HepG2 (cell line): ENCODE measurements at regions not wholly inside any gene's neighbourhood (a gene's known extent, or its start where the extent isn't known, plus 50 kb on each side); places are given as distances from the start of the nearest gene placed in this dataset.

Experiments
- ATAC-seq: fragments of 200-7000 bp; cut with Tn5 transposase; 3 replicates; pipeline ENCODE4 v1.9.1; 2020; ENCODE audit warnings: mild to moderate bottlenecking, moderate library complexity
- BruUV-seq: library from RNA; stranded (reverse); fragments of 400-500 nt; replicated peaks from 2 replicates; lab custom pipeline; 2021; lab: Mats Ljungman, UMichigan
- CTCF ChIA-PET: fragments of 300-600 bp; formaldehyde crosslinking; extraction: SDS; loops from one replicate; lab custom pipeline; 2021; ENCODE audit warnings: low total read pairs, inconsistent platforms, low intra/inter-chr PET ratio; lab: Yijun Ruan, JAX
- POLR2A ChIA-PET: fragments of 350-600 bp; sonication (Branson Sonifier 250); formaldehyde crosslinking; loops from one replicate; lab custom pipeline; 2020; ENCODE audit warnings: antibody characterized with exemption, inconsistent platforms; lab: Yijun Ruan, JAX
- DNase-seq: peaks from one replicate; pipeline ENCODE4 v3.0.0-alpha.2; 2015; ENCODE audit warnings: low spot score
- FAIRE-seq: peaks from 3 replicates; lab custom pipeline; 2011; peaks lifted over from hg19 to GRCh38; lab: Jason Lieb, UNC
- H2AFZ ChIP-seq: one replicate; pipeline ENCODE4 v1.6.1; 2011; ENCODE audit warnings: low read length, inconsistent platforms
- H3K27ac ChIP-seq: fragments of 300-600 bp; 3 replicates; pipeline ENCODE4 v1.8.0; 2011; ENCODE audit warnings: mixed run types, mild to moderate bottlenecking, mixed read lengths, low read length, inconsistent platforms; ENCODE audit not compliant: insufficient read depth; ENCODE audit errors: extremely low read length
- H3K27me3 ChIP-seq, 2 experiments: fragments of 200-600 bp in 1 of 2; 2 replicates in 1 of 2; 3 replicates in 1 of 2; pipeline versions ENCODE4 v1.6.0 to v1.8.0; 2011; ENCODE audit warnings: low read length in 2 of 2, mild to moderate bottlenecking in 2 of 2, moderate library complexity in 2 of 2, inconsistent platforms in 1 of 2; ENCODE audit not compliant: insufficient read depth in 2 of 2, control insufficient read depth in 1 of 2
- H3K36me3 ChIP-seq, 2 experiments: fragments of 200-600 bp in 1 of 2; replicated peaks in 1 of 2; 2 replicates in 1 of 2; 3 replicates in 1 of 2; pipeline versions ENCODE4 v1.5.1 to v1.8.0; 2011; ENCODE audit warnings: low read length in 2 of 2, inconsistent platforms in 1 of 2; ENCODE audit not compliant: insufficient read depth in 2 of 2, control insufficient read depth in 1 of 2
- H3K4me1 ChIP-seq: 2 replicates; pipeline ENCODE4 v1.5.1; 2012; ENCODE audit warnings: low read length, inconsistent platforms; ENCODE audit not compliant: insufficient read depth
- H3K4me2 ChIP-seq: 2 replicates; pipeline ENCODE4 v1.6.0; 2011; ENCODE audit warnings: low read depth, low read length, inconsistent platforms
- H3K4me3 ChIP-seq, 3 experiments: fragments of 200-600 bp in 1 of 3; sonication (generic), shearing (Covaris generic) in 1 of 3; replicated peaks in 1 of 3; 2 replicates each; pipeline ENCODE4 v1.5.1; 2011 to 2016; ENCODE audit warnings: low read length in 3 of 3, inconsistent platforms in 2 of 3, low read depth in 2 of 3, mild to moderate bottlenecking in 2 of 3, control low read depth in 1 of 3, mixed read lengths in 1 of 3; ENCODE audit not compliant: insufficient read depth in 1 of 3
- H3K79me2 ChIP-seq: one replicate; pipeline ENCODE4 v1.6.1; 2011; ENCODE audit warnings: low read length, inconsistent platforms; ENCODE audit not compliant: insufficient read depth
- H3K9ac ChIP-seq: 2 replicates; pipeline ENCODE4 v1.6.0; 2011; ENCODE audit warnings: mild to moderate bottlenecking, low read depth, low read length, inconsistent platforms; ENCODE audit not compliant: insufficient read depth
- H3K9me3 ChIP-seq: 2 replicates; pipeline ENCODE4 v1.5.1; 2012; ENCODE audit warnings: mild to moderate bottlenecking, low read length
- H4K20me1 ChIP-seq: 2 replicates; pipeline ENCODE4 v1.6.0; 2011; ENCODE audit warnings: inconsistent platforms, mild to moderate bottlenecking, low read length, moderate library complexity; ENCODE audit not compliant: insufficient read depth
- ATF7-NPFF ChIP-seq: sonication (generic); formaldehyde crosslinking; IDR thresholded peaks from 2 replicates; pipeline ENCODE4 v1.8.1; 2023; ENCODE audit warnings: mild to moderate bottlenecking, low read depth, missing genetic modification reagents, moderate library complexity
- BORCS8-MEF2B ChIP-seq: sonication (generic); formaldehyde crosslinking; IDR thresholded peaks from 2 replicates; pipeline ENCODE4 v1.8.0; 2022; ENCODE audit warnings: mild to moderate bottlenecking, missing genetic modification reagents
- ERF ChIP-seq: IDR thresholded peaks from 2 replicates; pipeline ENCODE4 v1.6.1; 2018; ENCODE audit warnings: missing biosample characterization, missing genetic modification reagents
- MBD4 ChIP-seq: IDR thresholded peaks from 2 replicates; pipeline ENCODE4 v1.6.1; 2012; ENCODE audit warnings: low read length, inconsistent platforms, borderline replicate concordance
- PRMT3 ChIP-seq: sonication (generic); formaldehyde crosslinking; IDR thresholded peaks from 2 replicates; pipeline ENCODE4 v1.8.1; 2022; ENCODE audit warnings: low read depth, mild to moderate bottlenecking, moderate library complexity, missing genetic modification reagents, borderline replicate concordance
- SALL2 ChIP-seq: sonication (generic); formaldehyde crosslinking; IDR thresholded peaks from 2 replicates; pipeline ENCODE4 v1.8.1; 2023; ENCODE audit warnings: mild to moderate bottlenecking, missing genetic modification reagents, inconsistent platforms
- WGBS: methylation state at CpG from one replicate; pipeline ENCODE4 v1.1.6; 2017; ENCODE audit warnings: low lambda C conversion rate; 5-methylcytosine and 5-hydroxymethylcytosine counted together
- in situ Hi-C: cut with HindIII; loops from 2 replicates; pipeline ENCODE4 v1.10.0; 2017; ENCODE audit warnings: low pct_unique_long_range_greater_than_20kb; ENCODE audit not compliant: extremely low pct_ligation_motif_present
- intact Hi-C: fragments of 100-400 bp; cut with micrococcal nuclease; formaldehyde crosslinking; loops from one replicate; pipeline ENCODE4 v1.10.0; 2022; ENCODE audit not compliant: unreplicated experiment
- TF ChIP-seq, protein P1 (sequence below): sonication (generic); formaldehyde crosslinking; IDR thresholded peaks from 2 replicates; pipeline ENCODE4 v1.4.0; 2020; ENCODE audit warnings: missing genetic modification reagents, borderline replicate concordance
- TF ChIP-seq, protein P2 (sequence below): IDR thresholded peaks from 2 replicates; pipeline ENCODE4 v1.6.1; 2016; ENCODE audit warnings: low read depth, missing genetic modification reagents, missing compliant biosample characterization

DNA sequence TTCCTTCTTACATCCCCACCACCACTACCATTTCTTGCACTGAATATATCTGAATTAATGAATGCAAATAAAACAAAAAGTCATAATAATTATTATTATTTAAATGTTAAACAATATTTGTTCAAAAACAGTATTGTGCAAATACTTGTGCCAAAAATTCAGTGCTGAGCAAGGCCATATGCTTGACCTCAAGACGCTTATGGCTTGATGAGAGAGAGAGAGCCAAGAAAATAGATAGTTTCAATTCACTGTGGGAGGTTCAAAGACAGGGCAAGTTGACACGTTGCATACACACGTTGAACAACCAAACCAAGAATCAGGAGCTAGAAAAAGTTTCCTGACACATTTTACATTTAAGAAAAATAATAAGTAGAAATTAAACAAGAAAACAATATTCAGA is 1421.7 kb downstream of the KCNT2 start (continued):
- TF ChIP-seq SALL2 = no peak

DNA sequence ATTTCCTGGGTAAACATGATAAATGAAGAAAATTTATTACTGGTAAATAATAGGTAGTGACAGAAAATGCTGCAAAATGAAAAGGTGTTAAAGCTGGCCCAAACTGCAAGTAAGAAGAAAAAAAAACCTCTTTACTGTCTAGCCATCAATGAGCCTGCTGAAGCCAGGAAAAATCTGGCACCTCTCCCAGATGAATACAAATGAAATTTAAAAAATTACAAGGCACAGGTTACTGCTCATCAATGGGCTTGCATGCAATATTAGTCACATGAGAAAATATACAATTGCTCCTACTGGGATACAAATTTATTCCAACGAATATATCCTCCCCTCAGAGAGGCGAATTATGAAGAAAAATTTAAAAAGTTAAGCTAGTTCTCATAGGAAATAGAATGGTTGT is 1422.5 kb downstream of the KCNT2 start:
- no peak for FAIRE-seq

More for the DNA sequence above, 1422.5 kb downstream of the KCNT2 start:
- CTCF ChIA-PET = no interaction called here
- no peak overlapping the region for H2AFZ ChIP-seq
- H3K4me2 ChIP-seq = no peak overlapping the region
- H3K9me3 ChIP-seq = no peaks in the 10 kb centered on the region
- BruUV-seq = no TSS peak
- H3K27me3 ChIP-seq = no peaks in the 10 kb centered on the region
- H3K9ac ChIP-seq = no peak overlapping the region
- in situ Hi-C loops = no loop called here
- no peaks in the 10 kb centered on the region for H3K4me1 ChIP-seq
- intact Hi-C loops = no loop called here
- no peak overlapping the region for H3K27ac ChIP-seq
- TF ChIP-seq ATF7-NPFF (CRISPR knock-in tag) = no peak
- TF ChIP-seq MBD4 = no peak
- TF ChIP-seq ERF (CRISPR knock-in tag) = no peak
- no peak for TF ChIP-seq PRMT3 (CRISPR knock-in tag)
- TF ChIP-seq, protein P1, sequence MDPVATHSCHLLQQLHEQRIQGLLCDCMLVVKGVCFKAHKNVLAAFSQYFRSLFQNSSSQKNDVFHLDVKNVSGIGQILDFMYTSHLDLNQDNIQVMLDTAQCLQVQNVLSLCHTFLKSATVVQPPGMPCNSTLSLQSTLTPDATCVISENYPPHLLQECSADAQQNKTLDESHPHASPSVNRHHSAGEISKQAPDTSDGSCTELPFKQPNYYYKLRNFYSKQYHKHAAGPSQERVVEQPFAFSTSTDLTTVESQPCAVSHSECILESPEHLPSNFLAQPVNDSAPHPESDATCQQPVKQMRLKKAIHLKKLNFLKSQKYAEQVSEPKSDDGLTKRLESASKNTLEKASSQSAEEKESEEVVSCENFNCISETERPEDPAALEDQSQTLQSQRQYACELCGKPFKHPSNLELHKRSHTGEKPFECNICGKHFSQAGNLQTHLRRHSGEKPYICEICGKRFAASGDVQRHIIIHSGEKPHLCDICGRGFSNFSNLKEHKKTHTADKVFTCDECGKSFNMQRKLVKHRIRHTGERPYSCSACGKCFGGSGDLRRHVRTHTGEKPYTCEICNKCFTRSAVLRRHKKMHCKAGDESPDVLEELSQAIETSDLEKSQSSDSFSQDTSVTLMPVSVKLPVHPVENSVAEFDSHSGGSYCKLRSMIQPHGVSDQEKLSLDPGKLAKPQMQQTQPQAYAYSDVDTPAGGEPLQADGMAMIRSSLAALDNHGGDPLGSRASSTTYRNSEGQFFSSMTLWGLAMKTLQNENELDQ (CRISPR knock-in tag) = no peak
- TF ChIP-seq BORCS8-MEF2B = no peak
- TF ChIP-seq, protein P2, sequence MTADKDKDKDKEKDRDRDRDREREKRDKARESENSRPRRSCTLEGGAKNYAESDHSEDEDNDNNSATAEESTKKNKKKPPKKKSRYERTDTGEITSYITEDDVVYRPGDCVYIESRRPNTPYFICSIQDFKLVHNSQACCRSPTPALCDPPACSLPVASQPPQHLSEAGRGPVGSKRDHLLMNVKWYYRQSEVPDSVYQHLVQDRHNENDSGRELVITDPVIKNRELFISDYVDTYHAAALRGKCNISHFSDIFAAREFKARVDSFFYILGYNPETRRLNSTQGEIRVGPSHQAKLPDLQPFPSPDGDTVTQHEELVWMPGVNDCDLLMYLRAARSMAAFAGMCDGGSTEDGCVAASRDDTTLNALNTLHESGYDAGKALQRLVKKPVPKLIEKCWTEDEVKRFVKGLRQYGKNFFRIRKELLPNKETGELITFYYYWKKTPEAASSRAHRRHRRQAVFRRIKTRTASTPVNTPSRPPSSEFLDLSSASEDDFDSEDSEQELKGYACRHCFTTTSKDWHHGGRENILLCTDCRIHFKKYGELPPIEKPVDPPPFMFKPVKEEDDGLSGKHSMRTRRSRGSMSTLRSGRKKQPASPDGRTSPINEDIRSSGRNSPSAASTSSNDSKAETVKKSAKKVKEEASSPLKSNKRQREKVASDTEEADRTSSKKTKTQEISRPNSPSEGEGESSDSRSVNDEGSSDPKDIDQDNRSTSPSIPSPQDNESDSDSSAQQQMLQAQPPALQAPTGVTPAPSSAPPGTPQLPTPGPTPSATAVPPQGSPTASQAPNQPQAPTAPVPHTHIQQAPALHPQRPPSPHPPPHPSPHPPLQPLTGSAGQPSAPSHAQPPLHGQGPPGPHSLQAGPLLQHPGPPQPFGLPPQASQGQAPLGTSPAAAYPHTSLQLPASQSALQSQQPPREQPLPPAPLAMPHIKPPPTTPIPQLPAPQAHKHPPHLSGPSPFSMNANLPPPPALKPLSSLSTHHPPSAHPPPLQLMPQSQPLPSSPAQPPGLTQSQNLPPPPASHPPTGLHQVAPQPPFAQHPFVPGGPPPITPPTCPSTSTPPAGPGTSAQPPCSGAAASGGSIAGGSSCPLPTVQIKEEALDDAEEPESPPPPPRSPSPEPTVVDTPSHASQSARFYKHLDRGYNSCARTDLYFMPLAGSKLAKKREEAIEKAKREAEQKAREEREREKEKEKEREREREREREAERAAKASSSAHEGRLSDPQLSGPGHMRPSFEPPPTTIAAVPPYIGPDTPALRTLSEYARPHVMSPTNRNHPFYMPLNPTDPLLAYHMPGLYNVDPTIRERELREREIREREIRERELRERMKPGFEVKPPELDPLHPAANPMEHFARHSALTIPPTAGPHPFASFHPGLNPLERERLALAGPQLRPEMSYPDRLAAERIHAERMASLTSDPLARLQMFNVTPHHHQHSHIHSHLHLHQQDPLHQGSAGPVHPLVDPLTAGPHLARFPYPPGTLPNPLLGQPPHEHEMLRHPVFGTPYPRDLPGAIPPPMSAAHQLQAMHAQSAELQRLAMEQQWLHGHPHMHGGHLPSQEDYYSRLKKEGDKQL = no peak
- TF ChIP-seq, all 625 proteins: peak for 0
- Histone ChIP-seq H3K79me2 (no peaks in the 10 kb centered on the region), H3K4me3 (no peak overlapping the region), H4K20me1 (no peaks in the 10 kb centered on the region), H3K36me3 (no peaks in the 10 kb centered on the region)
- POLR2A ChIA-PET = no interaction called here
- no peak for ATAC-seq
- no peak for DNase-seq
- WGBS = 0% methylated on average over 2 of the region's 2 CpGs
